Tongue (tissue), 1 donor: ENCODE measurements at regions not wholly inside any gene's neighbourhood (a gene's known extent, or its start where the extent isn't known, plus 50 kb on each side); places are given as distances from the start of the nearest gene placed in this dataset.

Experiments
- DNase-seq: peaks from one replicate; pipeline ENCODE4 v3.0.0-alpha.2; 2015

DNA sequence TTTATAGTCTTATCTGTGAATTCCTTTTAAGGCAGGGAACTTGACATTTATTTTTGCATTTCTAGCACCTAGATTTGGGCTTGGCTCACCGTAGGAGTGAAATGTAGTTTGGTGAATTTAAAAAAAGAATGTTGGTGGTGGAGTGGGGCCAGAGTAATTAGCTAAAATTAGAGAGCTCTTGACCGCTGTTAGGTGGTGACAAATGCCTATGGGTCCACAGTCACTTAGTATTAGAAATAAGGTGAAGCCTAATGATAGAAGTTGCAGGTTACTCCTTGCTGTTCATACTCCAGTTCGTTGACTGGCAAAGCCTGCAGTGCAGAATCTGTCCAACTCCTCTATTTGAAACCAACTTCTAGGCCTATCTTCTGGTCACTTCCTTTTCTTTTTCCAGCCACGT is 318.8 kb upstream of the NRIP1 start:
- no peak for DNase-seq

DNA sequence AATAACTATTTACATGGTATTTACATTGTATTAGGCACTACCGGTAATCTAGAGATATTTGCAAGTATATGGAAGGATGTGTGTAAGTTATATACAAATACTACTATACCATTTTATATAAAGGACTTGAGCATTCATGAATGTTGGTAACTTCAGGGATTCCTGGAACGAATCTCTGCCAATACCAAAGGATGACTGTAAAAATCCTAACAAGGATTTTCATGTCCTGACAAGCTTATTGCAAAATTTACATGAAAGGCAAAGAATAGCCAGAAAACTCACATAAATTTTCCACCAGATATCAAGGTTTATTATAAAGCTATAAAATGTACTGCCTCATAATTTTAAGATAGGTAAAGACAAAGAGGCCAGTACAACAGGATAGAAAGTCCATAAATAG is 325.2 kb upstream of the NRIP1 start:
- no peak for DNase-seq

DNA sequence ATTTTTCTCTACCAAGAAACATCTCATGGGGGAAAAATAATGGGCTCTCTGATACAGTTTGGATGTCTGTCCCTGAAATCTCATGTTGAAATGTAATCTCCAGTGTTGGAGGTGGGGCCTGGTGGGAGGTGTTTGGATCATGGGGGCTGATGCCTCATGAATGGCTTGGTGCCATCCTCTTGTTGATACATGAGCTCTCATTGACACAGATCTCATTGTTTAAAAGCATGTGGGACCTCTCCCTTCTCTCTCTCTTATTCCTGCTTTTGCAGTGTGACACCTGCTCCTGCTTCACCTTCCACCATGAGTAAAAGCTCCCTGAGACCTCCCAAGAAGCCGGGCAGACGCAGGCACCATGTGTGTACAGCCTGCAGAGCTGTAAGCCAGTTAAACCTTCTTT is 332.5 kb upstream of the NRIP1 start:
- DNase-seq = no peak

DNA sequence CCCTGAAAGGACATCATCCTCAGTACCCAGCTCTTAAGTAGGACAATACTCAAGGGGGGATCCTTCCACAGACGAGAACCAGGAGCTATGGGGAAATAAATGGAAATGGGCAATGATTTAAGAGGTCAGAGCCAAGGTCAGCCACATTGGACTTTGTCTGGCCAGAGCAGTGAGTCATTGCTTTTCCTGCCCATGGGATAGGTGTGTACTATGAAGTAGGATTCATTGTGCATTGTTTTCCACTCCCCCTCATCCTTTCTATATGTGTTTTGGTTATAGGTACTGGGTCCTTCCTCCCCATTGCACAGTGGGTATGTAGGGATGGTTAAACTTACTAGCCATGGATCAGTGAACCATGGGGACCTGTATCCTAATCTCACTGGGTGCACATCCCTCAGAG is 328.9 kb upstream of the USP25 start:
- DNase-seq = no peak

DNA sequence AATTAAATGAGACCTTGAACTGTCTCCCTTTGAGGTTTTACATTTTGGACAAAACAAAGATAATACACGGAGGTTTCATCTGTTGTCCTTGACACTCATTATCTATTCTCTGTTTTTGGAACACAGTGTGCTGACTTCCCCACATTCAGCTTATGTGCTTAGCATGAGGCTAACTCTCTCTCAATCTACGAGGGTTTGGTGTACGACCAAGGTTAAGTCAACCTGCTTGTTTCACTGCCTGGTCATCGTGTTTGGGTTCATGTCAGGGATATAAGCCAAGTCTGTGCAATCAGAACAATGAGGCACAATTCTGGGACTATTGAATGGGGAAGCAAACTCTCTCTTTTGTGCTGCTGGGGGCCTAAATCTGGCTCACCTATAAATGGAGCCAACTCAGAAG is 328.5 kb upstream of the USP25 start:
- DNase-seq = no peak

DNA sequence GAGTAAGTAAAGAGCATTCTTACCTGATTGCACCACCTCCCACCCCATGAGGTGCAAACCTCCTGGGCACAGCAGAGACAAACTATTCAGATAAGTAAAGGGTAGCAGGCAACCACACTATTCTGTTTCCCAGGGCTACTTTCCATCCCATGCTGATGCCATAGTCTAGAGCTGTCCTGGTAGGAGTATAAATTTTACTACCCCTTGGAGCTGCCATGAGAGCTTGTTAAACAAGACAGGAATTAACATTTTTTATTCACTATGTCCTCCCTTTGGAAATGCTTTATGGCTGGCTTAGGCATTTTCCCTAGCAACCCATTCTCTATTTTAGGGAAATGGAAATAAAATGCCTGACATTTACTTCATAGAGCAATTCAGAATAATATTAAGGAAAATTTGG is 324.6 kb upstream of the USP25 start:
- DNase-seq = no peak

DNA sequence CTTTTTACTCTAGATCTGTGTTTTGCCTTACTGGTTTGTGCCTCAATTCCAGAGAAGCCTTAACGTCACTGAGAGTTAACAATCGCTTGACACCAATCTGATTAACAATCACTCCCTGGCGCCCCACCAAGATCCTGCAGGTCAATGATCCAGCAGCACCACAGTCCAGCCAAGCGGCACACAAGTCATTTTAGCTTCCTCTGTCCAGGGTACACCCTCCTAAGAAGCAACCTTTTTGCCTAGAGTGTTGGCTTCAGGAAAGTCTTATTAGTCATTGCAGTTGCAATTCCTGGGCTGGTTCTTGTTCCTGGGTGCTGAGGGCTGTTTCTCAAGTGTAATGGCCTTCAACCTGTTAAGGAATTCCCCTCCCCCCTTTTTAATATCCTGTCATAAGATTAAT is 323.0 kb upstream of the USP25 start:
- DNase-seq = no peak

DNA sequence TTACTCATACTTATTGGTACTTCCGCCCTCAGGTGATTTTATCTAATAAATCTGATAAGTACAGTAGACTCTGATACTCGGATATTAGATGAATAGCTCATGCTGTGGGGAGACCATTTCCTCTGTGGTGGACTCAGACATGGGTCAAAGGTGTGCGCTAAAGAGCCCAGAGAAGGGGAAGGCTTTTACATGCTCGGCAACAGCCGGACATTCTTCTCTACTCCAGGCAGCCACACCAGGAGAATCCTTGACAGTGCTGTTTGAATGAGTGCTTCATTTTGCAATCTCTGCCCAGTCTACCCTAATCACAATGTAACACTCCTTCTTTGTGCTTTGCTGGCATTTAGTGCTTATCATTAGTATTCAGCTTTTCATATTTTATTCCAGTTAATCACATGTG is 322.2 kb upstream of the USP25 start:
- no peak for DNase-seq

DNA sequence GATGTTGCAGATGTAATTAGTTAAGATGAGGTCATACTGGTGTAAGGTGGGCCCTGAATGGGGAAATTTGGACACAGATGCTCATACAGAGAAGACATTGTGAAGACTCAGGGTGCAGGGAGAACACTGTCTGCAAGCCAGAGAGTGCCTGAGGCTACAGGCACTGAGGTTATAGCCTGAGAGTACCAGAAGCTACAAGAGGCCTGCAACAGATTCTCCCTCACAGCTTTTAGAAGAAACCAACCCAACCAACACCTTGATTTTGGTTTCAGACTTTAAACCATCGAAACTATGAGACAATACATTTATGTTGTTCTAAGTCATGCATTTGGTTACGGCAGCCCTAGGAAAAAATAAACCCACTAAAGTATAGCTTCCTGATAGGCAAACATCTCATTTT is 321.7 kb upstream of the USP25 start:
- DNase-seq = no peak

DNA sequence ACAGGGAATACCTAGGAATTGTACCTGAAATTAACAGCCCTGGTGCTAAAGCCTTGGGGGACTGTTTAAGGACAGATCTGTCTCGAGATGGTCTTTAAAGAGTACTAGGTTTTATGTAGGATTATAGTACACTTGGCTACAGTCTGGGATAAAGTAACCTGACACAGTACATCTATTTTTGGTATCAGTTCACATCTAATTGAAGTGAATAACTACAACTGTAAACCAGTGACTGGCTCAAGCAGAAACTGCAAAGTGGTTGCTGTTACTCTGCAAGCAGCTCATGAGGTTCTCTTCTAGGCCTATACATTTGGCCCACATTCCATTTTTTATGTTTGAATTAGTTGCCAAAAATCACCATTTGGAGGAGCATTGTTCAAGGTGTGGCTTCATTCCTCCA is 320.8 kb upstream of the USP25 start:
- peak; percentile 18 for DNase-seq

DNA sequence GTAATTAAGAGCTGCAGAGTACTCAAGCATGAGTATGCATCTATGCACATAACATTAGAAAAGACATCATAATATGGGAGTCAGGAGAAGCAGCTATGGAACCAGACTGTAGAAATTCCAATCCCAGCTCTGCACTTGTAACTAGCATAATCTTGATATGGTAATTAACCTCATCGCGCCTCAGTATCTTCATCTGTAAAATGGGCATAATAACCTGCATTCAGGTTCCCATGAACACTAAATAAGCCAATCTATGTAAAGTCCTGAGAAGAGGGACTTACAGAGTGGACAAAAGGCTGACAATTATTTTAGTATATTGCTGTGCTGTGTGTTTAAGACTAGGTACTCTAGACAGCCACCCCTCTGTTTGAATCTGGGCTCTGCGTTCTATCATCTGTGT is 318.9 kb upstream of the USP25 start:
- no peak for DNase-seq

DNA sequence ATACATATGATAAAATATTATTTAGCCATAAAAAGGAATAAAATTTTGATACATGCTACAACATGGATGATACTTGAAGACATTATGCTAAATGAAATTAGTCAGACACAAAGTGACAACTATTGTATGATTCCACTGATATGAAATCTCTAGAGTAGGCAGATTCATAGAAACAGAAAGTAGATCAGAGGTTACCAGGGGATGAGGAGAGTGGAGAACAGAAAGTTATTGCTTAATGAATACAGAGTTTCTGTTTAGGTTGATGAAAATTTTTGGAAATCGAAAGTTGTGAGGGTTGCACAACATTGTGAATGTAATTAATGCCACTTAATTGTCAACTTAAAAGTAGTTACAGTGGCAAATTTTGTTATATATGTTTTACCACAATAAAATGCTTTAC is 315.7 kb upstream of the USP25 start:
- no peak for DNase-seq

DNA sequence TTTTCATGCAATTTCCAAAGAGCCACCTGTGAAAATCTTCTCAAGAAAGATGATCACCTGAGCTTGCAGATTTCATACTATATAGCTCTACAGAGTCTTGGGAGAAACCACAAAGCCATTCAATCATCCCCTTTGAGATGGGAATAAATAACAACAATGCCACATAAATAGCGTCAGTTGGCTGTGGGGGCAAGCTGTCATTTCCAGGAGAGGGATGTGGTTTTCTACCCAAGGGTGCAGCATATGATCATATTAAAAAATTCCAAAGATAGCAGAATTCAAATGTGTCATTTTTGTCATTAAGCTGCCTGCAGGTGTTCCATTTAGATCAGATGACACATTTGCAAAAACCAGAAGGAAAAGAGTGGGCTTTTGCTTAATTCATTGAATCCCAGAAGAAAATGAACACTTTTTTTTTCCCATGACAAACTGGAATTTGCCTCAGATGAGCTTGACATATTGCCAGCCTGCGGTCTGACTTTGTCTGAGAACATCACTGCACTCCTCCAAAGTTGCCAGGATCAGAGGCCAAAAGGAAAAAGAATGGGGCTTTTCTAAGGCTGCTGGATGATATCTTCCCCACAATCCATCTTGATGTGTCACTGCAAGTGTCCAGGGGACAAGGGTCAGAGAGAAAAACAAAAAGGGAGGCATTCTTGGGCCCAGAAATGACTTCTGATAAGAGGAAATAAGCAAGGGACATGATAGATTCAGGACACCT is 314.1 kb upstream of the USP25 start:
- no peak for DNase-seq

DNA sequence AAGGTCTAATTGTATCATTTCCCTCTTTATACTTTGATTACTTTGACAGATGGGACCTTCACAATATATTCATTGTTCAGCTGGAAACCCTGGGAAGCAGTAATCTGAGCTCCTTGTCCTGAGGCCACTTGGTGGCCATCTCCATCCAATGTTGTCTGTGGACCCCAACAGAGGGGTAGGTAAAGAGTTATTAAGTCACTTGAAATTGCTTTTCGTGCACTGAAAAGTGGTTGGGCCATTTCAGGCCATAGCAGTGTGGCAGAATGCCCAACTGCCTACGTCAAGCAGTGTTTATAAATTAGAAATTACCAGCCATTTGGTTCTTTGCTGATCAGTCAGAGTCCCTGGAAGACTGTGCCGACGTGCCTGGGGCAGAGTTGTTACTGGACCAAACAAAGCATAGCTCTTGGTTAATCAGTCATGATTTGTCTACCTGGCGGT is 308.3 kb upstream of the USP25 start:
- no peak for DNase-seq

DNA sequence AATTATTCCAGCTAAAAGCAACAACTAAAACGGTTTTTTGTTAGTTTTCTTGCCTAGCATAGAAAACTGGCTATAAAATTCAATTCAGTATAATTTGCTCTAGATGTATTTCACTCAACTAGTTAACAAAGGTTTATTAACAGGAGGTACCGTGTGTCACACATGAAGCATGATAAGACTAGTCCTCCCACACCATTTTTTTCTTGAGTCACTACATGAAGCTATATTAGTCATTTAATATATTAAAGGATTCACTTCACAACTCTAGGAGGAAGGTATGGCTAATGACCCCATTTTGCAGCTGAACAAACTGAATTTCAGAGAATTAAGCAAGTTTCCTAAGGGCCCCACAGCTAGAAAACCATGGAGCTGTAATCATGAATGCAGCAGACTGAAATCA is 307.8 kb upstream of the USP25 start:
- DNase-seq = no peak

DNA sequence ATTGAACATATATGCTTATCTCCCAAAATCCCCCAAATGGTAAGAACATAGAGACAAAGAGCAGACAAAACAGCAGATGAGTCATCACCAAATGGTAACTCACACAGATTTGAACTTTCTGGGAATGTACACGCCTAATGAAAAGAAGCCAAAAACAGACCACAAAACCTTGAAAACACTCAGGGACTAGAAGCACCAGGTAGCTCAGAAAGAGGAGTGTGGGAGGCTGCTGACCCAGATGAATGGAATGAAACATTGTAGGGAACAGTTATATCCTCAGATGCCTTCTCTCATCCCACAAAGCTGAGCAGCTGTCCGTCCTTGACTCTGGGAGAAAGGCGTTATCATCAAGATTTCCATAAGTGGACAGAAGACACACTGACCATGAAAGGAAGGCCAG is 307.0 kb upstream of the USP25 start:
- DNase-seq = peak; percentile 16

DNA sequence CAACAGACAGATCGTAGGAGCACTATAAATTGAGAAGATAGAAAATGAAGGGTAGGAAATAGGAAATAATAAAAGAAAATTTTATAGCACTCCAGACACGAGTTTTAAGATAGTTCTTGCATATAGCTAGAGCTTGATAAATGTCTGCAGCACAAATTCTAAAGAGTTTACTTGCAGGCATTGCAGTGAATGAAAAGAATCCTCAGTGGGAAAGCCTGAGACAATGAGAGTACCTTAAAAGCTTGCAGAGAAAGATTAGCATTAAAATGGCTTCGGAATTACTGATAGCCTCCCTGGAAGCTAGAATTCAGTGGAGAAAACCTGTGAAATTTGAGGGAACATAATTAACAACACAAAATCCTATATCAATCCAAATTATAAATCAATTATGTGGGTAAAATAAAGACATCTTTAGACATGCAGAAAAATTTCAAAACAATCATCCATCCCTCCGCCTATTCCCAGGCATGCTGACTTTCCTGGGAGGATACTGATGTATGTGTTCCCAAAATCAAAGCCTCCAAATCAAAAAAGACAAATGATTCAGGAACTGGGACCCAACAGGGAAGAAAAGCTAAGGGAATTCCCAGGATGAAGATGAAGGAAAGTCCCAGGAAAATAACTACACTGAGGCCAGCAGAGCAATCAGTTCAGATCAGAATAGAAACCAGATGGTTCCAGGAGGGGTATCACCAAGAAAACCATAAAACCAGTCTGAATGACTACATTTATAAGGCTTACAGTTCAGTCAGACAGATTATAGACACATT is 305.9 kb upstream of the USP25 start:
- DNase-seq = no peak

DNA sequence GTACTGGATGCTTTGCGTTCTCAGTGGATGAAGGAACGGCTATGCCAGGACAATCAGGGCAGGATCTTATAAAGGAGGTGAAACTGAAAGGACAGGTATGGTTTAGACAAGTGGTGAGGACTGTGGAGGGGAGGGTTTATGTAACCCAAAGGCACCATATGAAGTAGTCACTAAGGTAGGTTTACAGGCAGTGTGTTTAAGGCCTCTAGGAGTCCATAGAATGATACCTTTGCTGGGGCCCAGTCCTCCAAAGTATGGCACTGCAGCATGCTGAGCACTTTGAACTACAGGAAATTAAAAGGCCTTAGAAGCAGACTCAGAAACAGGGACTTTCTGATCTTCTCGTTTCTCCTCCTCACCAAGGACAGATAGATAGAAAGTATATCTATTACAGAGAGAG is 304.7 kb upstream of the USP25 start:
- no peak for DNase-seq

DNA sequence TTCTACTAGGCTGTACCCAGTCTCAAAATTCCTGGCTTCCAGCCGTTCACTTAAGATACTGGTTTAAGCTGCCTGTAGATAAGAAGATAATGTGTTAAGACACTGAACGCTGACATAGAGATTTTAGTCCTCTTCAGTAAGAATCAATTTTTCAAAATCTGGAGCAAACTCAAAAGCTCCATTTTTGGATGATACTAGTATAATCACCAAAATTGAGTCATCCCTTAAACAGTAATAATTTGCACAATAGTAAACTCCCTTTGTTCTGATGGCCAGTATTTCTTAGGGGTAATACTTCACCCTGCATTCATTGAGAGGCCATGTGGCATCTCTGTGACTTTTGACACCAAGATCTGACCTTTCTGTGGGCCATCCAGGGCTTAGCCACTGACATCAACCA is 299.8 kb upstream of the USP25 start:
- no peak for DNase-seq

DNA sequence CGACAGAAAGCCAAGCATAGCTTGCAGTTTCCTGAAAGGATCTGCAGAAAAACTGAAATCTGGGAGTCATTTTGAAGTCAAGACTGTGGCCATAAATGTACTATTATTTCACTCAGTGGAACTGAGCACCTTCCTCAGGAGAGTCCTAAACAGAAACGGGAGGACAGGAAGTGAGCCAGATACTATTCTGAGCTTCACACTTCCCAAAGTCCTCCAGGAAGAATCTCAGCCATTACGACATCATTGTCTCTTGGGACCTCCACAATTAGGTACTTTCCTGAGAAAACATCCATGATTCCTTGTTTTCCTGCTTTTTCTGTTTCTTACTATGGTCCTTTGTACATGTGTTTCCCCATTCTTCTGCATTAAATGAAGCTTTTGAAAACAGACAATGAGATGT is 299.2 kb upstream of the USP25 start:
- peak; percentile 50 for DNase-seq

DNA sequence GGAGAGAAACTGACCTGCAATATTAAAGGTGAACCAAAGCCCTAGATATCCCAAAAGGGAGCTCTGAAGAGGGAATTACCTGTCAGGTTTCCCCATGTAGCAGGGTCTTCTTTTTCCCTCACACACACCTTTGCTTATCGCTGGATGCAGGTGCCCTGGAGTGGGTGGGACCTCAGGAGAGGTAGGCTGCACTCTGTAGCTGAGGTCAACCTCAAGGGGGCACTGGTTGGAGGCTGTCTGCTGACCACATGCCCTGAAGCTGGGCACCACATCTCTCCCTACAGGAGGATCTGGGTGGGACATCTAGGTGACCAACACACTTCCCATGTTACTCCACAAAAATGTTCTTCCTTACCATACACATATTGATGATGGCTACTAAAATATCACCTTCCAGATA is 298.7 kb upstream of the USP25 start:
- no peak for DNase-seq

DNA sequence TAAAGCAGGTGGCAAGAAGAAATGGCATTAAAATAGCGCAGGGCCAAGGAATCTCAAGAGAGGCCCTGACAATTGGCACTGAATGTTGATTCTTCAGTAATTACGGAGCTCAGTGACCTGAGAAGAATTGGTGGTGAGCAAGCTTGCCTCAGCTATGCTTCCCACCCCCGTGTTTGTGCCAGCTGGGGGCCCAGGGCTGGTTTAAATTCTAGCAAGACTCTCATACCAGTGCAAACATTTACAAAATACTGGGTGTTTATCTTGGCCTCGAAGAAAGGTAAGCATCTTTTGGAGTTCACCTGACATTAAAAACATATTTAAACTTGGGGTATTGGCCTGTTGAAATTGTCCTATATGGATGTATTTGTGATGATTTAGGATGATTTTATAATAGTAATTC is 296.7 kb upstream of the USP25 start:
- no peak for DNase-seq

DNA sequence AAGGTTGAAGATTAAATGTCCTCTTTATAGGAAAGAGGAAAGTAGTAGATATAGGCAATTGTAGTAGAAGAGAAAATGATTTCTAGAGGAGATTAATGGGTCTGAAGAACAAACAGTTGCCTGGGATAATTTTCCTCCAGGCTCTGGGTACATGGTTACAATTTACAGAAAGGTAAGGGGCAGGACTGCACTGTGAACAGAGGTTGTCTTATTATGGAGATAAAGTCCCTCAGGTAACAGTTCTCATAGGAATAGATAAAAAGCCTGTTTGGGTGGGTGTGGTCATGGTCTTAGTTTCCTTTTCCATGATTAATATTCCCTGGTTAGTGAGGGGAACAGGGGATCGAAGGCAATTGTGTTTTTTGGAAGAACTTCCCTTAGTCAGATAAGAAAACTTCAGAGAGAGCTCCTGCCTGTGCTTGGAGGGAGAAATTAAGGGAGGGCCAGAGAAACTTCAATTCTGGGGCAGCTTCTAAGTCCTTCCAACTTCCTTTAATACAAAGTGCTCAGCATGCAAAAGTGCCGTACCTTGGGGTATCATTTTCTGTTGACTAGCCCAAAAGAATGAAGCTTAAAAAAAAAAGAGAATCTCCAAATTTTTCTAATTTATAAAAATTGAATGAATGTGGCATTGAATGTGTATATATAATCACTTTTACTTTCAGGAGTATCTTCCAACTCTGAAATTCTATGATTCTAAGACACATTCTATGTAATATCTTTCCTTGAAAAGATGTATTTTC is 295.4 kb upstream of the USP25 start:
- DNase-seq = no peak

DNA sequence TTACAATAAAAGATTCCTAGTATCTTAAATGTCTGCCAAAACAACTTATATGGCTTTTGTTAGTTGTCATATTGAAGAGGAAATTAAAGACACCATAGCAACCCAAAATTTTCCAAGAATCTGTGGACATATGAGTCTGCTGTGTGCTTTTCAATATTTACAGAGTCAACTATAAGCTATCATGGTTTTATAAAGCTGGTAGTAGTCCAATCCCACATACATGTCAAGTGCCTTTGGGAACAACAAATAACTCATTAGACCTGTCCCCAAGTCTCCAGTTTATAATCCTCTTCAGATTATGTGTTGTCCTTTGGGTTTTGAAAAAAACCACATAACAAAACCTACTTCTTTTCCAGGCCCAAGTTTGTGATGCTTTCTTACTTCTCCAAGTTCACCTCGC is 293.8 kb upstream of the USP25 start:
- peak; percentile 20 for DNase-seq
